Progenitor cell of endocrine pancreas (in vitro differentiated cells): ENCODE measurements at regions not wholly inside any gene's neighbourhood (a gene's known extent, or its start where the extent isn't known, plus 50 kb on each side); places are given as distances from the start of the nearest gene placed in this dataset.

ENCODE experiments used
- DNase-seq: peaks from one replicate; pipeline ENCODE4 v3.0.0; 2021; ENCODE audit warnings: low spot score; ENCODE audit not compliant: unreplicated experiment
- H3K27ac Mint-ChIP-seq: 2 replicates; pipeline ENCODE4 v1.8.0; 2021; ENCODE audit warnings: mild to moderate bottlenecking, moderate library complexity, mixed read lengths
- H3K27me3 Mint-ChIP-seq: 2 replicates; pipeline ENCODE4 v1.8.0; 2021; ENCODE audit warnings: mixed read lengths
- H3K36me3 Mint-ChIP-seq: 2 replicates; pipeline ENCODE4 v1.8.0; 2022; ENCODE audit warnings: mixed read lengths; ENCODE audit not compliant: insufficient read depth
- H3K4me1 Mint-ChIP-seq: 2 replicates; pipeline ENCODE4 v1.8.0; 2021; ENCODE audit warnings: low read depth, mixed read lengths
- H3K4me3 Mint-ChIP-seq: 2 replicates; pipeline ENCODE4 v1.8.0; 2021; ENCODE audit warnings: low read depth, mild to moderate bottlenecking, moderate library complexity, mixed read lengths
- H3K9me3 Mint-ChIP-seq: 2 replicates; pipeline ENCODE4 v1.8.0; 2021; ENCODE audit warnings: low read depth, mixed read lengths
- TF ChIP-seq, protein P1 (sequence below): fragments of 200-600 bp; sonication (generic); IDR thresholded peaks from one replicate; pipeline ENCODE4 v1.5.0; 2021; ENCODE audit warnings: antibody characterized with exemption, mild to moderate bottlenecking; ENCODE audit not compliant: unreplicated experiment

DNA sequence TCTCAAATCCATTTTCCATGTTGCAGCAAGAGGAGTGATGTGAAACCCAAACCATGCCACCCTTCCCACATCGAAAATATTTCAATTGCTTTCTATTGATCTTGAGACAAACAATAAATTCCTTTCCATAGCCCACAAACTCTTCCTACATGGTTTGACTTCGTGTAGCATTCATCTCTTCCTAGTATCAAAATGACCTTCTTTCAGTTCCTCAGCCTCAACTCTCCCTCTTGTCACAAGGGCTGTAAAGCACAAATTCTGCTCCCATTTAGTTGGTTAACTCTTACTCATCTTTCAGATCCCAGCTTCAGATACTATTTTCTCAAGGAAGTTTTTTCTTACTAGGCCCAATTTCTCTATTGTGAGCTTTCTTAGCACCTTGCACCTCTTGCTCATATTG is 99.0 kb downstream of the ZNF281 start:
- peaks cover 18% of the 10 kb centered on the region for H3K4me1 Mint-ChIP-seq
- H3K36me3 Mint-ChIP-seq = no peaks in the 10 kb centered on the region
- no peak overlapping the region for H3K27ac Mint-ChIP-seq
- DNase-seq = no peak
- TF ChIP-seq, protein P1, sequence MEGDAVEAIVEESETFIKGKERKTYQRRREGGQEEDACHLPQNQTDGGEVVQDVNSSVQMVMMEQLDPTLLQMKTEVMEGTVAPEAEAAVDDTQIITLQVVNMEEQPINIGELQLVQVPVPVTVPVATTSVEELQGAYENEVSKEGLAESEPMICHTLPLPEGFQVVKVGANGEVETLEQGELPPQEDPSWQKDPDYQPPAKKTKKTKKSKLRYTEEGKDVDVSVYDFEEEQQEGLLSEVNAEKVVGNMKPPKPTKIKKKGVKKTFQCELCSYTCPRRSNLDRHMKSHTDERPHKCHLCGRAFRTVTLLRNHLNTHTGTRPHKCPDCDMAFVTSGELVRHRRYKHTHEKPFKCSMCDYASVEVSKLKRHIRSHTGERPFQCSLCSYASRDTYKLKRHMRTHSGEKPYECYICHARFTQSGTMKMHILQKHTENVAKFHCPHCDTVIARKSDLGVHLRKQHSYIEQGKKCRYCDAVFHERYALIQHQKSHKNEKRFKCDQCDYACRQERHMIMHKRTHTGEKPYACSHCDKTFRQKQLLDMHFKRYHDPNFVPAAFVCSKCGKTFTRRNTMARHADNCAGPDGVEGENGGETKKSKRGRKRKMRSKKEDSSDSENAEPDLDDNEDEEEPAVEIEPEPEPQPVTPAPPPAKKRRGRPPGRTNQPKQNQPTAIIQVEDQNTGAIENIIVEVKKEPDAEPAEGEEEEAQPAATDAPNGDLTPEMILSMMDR = no peak
- no peaks in the 10 kb centered on the region for H3K9me3 Mint-ChIP-seq
- H3K4me3 Mint-ChIP-seq = no peak overlapping the region
- H3K27me3 Mint-ChIP-seq = no peaks in the 10 kb centered on the region

DNA sequence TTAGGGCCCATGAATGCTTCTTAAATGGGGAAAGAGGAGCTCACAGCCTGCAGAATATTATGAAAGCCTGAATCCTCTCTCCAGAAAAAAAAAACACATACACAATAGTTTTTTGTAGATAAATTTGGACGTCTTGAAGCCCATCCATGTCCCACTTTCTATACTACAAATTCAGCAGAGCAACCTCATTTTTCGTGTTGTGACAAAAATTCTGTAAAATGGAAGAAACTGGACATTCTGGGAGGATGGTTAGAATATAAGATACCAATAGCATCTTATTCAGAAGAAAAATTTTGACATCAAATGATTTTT is 102.1 kb downstream of the ZNF281 start:
- Mint-ChIP-seq H3K4me3 (no peak overlapping the region), H3K27me3 (peaks cover 12% of the 10 kb centered on the region), H3K9me3 (no peaks in the 10 kb centered on the region), H3K36me3 (no peaks in the 10 kb centered on the region), H3K27ac (no peak overlapping the region), H3K4me1 (peaks cover 3% of the 10 kb centered on the region)
- DNase-seq = no peak
- TF ChIP-seq, protein P1 = no peak

DNA sequence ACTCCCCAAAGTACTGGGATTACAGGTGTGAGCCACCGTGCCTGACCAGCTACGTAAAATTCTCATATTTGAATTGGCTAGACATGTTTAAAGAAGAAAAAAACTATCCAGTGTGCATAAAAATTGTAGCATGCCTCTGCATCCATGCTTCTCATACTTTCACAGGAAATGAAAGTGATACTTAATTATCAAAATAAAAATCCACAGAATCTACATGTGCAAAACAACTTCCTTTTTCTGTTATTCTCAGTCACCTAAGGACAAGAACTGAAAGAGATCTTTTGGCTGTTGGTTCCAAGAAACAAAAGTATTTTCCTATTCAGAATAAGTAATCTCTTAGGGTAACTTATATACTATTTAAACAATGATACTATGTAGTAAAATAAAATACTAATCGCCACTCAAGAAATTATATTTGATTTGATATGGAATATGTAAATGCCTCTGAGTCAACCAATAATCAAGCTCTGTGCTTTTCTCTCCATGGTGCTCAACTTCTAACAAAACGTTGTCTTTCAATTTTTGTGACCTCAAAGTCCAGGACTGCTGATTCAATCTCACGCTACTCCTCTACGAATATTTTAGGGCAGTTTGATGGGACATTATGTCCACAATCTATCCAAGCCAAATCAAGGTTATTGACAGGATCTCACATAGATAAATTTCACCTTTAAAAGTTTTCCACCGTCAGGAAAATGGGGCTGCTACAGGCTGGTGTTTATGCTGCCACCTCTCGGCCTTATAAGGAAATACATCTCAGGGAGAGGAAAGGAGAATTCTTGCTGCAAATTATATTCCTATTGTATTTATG is 102.7 kb downstream of the ZNF281 start:
- Mint-ChIP-seq H3K4me3 (no peak overlapping the region), H3K4me1 (peaks cover 6% of the 10 kb centered on the region), H3K9me3 (no peaks in the 10 kb centered on the region), H3K27me3 (peaks cover 16% of the 10 kb centered on the region), H3K36me3 (no peaks in the 10 kb centered on the region), H3K27ac (no peak overlapping the region)
- no peak for DNase-seq
- TF ChIP-seq, protein P1 = peak; percentile 85

DNA sequence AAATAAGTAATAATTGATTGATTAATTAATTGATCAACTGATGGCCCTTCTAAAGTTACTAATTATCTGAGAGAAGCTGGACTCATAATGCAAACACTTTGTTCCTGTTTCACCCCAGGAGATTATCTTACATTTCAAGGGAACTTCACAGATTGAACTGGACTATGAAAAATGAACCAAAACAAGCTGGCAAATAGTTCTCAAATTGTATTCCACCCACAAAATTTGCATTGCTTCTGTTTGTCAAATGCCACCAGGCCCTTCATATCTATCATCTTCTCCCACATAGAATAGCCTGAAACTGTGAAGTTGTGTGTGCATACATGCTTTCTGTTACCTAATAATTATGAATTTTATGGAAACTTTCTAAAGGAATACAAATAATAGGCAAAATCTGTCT is 104.0 kb downstream of the ZNF281 start:
- no peaks in the 10 kb centered on the region for H3K9me3 Mint-ChIP-seq
- no peak for DNase-seq
- H3K27ac Mint-ChIP-seq = no peak overlapping the region
- H3K4me1 Mint-ChIP-seq = peaks cover 8% of the 10 kb centered on the region
- no peak overlapping the region for H3K4me3 Mint-ChIP-seq
- TF ChIP-seq, protein P1 = no peak
- H3K36me3 Mint-ChIP-seq = no peaks in the 10 kb centered on the region
- peaks cover 18% of the 10 kb centered on the region for H3K27me3 Mint-ChIP-seq

DNA sequence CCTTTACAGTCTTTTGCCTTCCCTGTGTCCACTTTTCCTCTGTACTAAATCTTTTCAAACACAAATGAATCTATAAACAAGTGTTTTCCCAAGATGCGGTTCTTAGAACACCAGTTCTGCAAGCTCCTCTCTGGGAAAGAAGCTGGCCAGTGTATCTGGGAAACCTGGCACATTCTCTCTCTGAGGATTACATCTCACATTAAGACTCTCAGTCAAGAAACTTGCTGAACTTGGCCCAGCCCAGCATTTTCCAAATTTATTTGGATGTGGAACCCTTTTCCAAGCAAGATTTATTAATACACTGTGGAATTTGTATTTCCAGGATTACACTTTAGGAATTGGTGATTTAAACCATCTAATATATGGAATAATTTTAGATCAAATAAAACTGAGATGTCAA is 105.7 kb downstream of the ZNF281 start:
- no peak overlapping the region for H3K27ac Mint-ChIP-seq
- H3K9me3 Mint-ChIP-seq = no peaks in the 10 kb centered on the region
- TF ChIP-seq, protein P1 = no peak
- peaks cover 8% of the 10 kb centered on the region for H3K4me1 Mint-ChIP-seq
- no peaks in the 10 kb centered on the region for H3K36me3 Mint-ChIP-seq
- H3K27me3 Mint-ChIP-seq = peaks cover 30% of the 10 kb centered on the region
- H3K4me3 Mint-ChIP-seq = no peak overlapping the region
- no peak for DNase-seq
